ENCODE measurements at regions not wholly inside any gene's neighbourhood (a gene's known extent, or its start where the extent isn't known, plus 50 kb on each side); places are given as distances from the start of the nearest gene placed in this dataset.

DNA sequence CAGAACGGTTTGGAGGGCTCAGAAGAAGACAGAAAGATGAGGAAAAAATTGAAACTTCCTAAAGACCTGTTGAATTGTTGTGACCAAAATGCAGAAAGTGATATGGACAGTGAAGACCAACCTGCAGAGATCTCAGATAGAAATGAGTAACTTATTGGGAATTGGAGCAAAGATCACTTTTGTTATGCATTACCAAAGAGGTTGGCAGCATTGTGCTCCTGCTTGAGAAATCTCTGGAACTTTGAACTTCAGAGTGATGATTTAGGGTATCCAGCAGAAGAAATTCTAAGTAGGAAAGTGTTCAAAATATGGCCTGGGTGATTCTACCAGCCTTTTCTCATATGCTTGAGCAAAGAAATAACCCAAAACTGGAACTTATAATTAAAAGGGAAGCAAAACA, 136.0 kb downstream of the GJA1 start:
- no peak overlapping the region for H3K9ac ChIP-seq (ENCODE audit: low read depth in 1 of 2, low read length in 2 of 2)
- no peaks in the 10 kb centered on the region for H3K9me3 ChIP-seq (ENCODE audit: control insufficient read depth in 4 of 4, low read length in 3 of 4)
- H3K36me3 ChIP-seq (ENCODE audit: control insufficient read depth in 4 of 4, insufficient read depth in 3 of 4, low read depth in 1 of 4, low read length in 3 of 4), result no peaks in the 10 kb centered on the region
- no peak overlapping the region for H3K4me3 ChIP-seq (ENCODE audit: low read depth in 1 of 3, low read length in 3 of 3)
- H3K4me1 ChIP-seq (ENCODE audit: control insufficient read depth in 4 of 4, insufficient read depth in 4 of 4, low read length in 3 of 4), result no peaks in the 10 kb centered on the region
- DNase-seq (ENCODE audit: low spot score), result no peak
- no peaks in the 10 kb centered on the region for H3K27me3 ChIP-seq (ENCODE audit: control insufficient read depth in 4 of 4, insufficient read depth in 4 of 4, low read length in 3 of 4)
- H3K27ac ChIP-seq (ENCODE audit: low read depth in 1 of 2, low read length in 2 of 2), result no peak overlapping the region
- TF ChIP-seq HNF4A (conservative IDR thresholded peaks at IDR 0.05), result peak in 1 of 2 donors; percentile 7
- TF ChIP-seq, protein P1, sequence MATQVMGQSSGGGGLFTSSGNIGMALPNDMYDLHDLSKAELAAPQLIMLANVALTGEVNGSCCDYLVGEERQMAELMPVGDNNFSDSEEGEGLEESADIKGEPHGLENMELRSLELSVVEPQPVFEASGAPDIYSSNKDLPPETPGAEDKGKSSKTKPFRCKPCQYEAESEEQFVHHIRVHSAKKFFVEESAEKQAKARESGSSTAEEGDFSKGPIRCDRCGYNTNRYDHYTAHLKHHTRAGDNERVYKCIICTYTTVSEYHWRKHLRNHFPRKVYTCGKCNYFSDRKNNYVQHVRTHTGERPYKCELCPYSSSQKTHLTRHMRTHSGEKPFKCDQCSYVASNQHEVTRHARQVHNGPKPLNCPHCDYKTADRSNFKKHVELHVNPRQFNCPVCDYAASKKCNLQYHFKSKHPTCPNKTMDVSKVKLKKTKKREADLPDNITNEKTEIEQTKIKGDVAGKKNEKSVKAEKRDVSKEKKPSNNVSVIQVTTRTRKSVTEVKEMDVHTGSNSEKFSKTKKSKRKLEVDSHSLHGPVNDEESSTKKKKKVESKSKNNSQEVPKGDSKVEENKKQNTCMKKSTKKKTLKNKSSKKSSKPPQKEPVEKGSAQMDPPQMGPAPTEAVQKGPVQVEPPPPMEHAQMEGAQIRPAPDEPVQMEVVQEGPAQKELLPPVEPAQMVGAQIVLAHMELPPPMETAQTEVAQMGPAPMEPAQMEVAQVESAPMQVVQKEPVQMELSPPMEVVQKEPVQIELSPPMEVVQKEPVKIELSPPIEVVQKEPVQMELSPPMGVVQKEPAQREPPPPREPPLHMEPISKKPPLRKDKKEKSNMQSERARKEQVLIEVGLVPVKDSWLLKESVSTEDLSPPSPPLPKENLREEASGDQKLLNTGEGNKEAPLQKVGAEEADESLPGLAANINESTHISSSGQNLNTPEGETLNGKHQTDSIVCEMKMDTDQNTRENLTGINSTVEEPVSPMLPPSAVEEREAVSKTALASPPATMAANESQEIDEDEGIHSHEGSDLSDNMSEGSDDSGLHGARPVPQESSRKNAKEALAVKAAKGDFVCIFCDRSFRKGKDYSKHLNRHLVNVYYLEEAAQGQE (IDR thresholded peaks at IDR 0.05), result no peak
- WGBS, result 62% methylated on average over 1 of the region's 1 CpG

DNA sequence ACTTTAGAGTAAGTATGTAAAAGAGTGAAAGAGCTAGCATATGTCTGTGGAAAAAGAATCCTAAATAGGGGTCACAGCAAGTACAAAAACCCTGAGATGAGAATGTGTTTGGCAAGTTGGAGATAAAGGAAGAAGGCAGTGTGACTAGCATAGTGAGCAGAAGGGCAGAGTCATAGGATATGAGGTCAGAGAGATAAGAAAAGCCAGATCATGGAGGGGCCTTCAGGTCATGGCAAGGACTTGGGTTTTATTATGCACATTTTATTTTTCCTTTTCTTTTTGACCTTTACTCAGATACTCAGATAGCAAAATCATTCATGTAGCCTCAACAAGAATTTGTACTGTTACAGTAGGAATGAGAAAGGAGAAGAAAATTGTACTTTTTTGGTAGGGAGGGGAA, 138.0 kb downstream of the GJA1 start:
- Histone ChIP-seq H3K27me3 (ENCODE audit: control insufficient read depth in 4 of 4, insufficient read depth in 4 of 4, low read length in 3 of 4) (no peaks in the 10 kb centered on the region), H3K9ac (ENCODE audit: low read depth in 1 of 2, low read length in 2 of 2) (no peak overlapping the region), H3K27ac (ENCODE audit: low read depth in 1 of 2, low read length in 2 of 2) (no peak overlapping the region), H3K9me3 (ENCODE audit: control insufficient read depth in 4 of 4, low read length in 3 of 4) (no peaks in the 10 kb centered on the region), H3K4me3 (ENCODE audit: low read depth in 1 of 3, low read length in 3 of 3) (no peak overlapping the region), H3K4me1 (ENCODE audit: control insufficient read depth in 4 of 4, insufficient read depth in 4 of 4, low read length in 3 of 4) (no peaks in the 10 kb centered on the region), H3K36me3 (ENCODE audit: control insufficient read depth in 4 of 4, insufficient read depth in 3 of 4, low read depth in 1 of 4, low read length in 3 of 4) (no peaks in the 10 kb centered on the region)
- DNase-seq (ENCODE audit: low spot score), result no peak
- peak; percentile 42 to 71 for TF ChIP-seq RXRA (IDR thresholded peaks at IDR 0.05)
- TF ChIP-seq NR2F2 (IDR thresholded peaks at IDR 0.05), result peak; percentile 91
- peak; percentile 17 for TF ChIP-seq SP1 (IDR thresholded peaks at IDR 0.05)
- TF ChIP-seq, protein P2, sequence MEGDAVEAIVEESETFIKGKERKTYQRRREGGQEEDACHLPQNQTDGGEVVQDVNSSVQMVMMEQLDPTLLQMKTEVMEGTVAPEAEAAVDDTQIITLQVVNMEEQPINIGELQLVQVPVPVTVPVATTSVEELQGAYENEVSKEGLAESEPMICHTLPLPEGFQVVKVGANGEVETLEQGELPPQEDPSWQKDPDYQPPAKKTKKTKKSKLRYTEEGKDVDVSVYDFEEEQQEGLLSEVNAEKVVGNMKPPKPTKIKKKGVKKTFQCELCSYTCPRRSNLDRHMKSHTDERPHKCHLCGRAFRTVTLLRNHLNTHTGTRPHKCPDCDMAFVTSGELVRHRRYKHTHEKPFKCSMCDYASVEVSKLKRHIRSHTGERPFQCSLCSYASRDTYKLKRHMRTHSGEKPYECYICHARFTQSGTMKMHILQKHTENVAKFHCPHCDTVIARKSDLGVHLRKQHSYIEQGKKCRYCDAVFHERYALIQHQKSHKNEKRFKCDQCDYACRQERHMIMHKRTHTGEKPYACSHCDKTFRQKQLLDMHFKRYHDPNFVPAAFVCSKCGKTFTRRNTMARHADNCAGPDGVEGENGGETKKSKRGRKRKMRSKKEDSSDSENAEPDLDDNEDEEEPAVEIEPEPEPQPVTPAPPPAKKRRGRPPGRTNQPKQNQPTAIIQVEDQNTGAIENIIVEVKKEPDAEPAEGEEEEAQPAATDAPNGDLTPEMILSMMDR (IDR thresholded peaks at IDR 0.05; ENCODE audit: low read depth, low read length, missing input control), result no peak

DNA sequence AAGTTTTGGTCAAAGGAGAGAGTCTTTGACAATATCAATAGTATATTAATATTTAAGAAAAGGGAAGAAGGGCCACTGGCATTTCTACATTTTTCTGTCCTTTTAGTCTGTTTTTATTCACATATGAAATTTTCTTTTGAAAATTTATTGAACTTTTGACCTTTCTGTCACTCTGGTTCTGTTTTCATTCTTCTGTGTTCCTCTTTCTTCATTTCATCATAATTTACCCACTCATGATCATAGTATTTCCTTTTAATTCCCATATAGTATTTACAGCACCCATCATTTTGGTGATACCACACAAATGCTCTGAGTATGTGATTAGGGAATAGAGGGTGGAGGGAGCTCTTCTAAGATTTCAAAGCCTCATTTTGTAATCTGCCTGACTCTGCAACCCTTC, 142.8 kb downstream of the GJA1 start:
- Histone ChIP-seq H3K4me3 (ENCODE audit: low read depth in 1 of 3, low read length in 3 of 3) (no peak overlapping the region), H3K9me3 (ENCODE audit: control insufficient read depth in 4 of 4, low read length in 3 of 4) (no peaks in the 10 kb centered on the region), H3K4me1 (ENCODE audit: control insufficient read depth in 4 of 4, insufficient read depth in 4 of 4, low read length in 3 of 4) (no peaks in the 10 kb centered on the region), H3K9ac (ENCODE audit: low read depth in 1 of 2, low read length in 2 of 2) (no peak overlapping the region), H3K36me3 (ENCODE audit: control insufficient read depth in 4 of 4, insufficient read depth in 3 of 4, low read depth in 1 of 4, low read length in 3 of 4) (no peaks in the 10 kb centered on the region), H3K27me3 (ENCODE audit: control insufficient read depth in 4 of 4, insufficient read depth in 4 of 4, low read length in 3 of 4) (no peaks in the 10 kb centered on the region), H3K27ac (ENCODE audit: low read depth in 1 of 2, low read length in 2 of 2) (no peak overlapping the region)
- DNase-seq (ENCODE audit: low spot score), result no peak
- TF ChIP-seq RAD21 (IDR thresholded peaks at IDR 0.05) (no peak), HNF4A (conservative IDR thresholded peaks at IDR 0.05) (no peak), HNF4G (IDR thresholded peaks at IDR 0.05) (no peak), GABPA (IDR thresholded peaks at IDR 0.05 in 1 of 2, conservative IDR thresholded peaks at IDR 0.05 in 1 of 2) (no peak), FOXA2 (IDR thresholded peaks at IDR 0.05) (no peak), SP1 (IDR thresholded peaks at IDR 0.05) (no peak), RXRA (IDR thresholded peaks at IDR 0.05) (no peak), NR2F2 (IDR thresholded peaks at IDR 0.05) (no peak)
- TF ChIP-seq, protein P1 (IDR thresholded peaks at IDR 0.05), result no peak
- TF ChIP-seq, protein P3, sequence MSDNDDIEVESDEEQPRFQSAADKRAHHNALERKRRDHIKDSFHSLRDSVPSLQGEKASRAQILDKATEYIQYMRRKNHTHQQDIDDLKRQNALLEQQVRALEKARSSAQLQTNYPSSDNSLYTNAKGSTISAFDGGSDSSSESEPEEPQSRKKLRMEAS (IDR thresholded peaks at IDR 0.05), result no peak
- TF ChIP-seq, protein P2 (IDR thresholded peaks at IDR 0.05; ENCODE audit: low read depth, low read length, missing input control), result no peak
- TF ChIP-seq, protein P4, sequence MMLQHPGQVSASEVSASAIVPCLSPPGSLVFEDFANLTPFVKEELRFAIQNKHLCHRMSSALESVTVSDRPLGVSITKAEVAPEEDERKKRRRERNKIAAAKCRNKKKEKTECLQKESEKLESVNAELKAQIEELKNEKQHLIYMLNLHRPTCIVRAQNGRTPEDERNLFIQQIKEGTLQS (IDR thresholded peaks at IDR 0.05), result no peak

Measured in liver (tissue), 8 donors.